NOMO-1 treated with dmso at 0.1 percent for 144 hours (cell line): ENCODE measurements at regions not wholly inside any gene's neighbourhood (a gene's known extent, or its start where the extent isn't known, plus 50 kb on each side); places are given as distances from the start of the nearest gene placed in this dataset.
"Not testable (repeated sequence)": the region's sequence is repeated elsewhere in the genome, so short reads cannot be mapped to it uniquely, and the experiment has no call there.

Experiments used
- DNase-seq: peaks from one replicate; lab custom pipeline; 2025; ENCODE audit not compliant: unreplicated experiment; lab: John Stamatoyannopoulos, UW

- no peak for DNase-seq
Measured at GRCh38 chr6:85037221-85037620, 272.8 kb upstream of the TBX18 start.

DNA sequence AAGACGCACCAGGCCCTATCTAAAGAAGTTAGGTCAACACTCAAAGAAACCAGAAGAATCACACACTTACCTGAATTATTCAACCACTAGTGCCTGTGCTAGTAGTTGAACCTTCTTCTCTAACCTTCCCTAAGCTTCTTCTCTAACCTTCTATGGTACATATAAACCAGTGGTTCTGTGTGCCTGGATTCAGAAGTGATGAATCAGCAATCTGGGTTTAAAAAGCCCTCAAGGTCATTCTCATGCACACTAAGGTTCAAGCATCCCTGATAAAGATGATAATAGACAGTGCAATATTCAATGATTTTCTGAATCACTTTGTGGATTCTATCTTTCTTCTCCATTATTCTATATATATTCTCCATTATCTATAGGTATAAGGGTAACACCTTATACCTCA is 271.4 kb upstream of the TBX18 start:
- no peak for DNase-seq

- no peak for DNase-seq
Measured at GRCh38 chr6:85033547-85033946, 269.1 kb upstream of the TBX18 start.

DNA sequence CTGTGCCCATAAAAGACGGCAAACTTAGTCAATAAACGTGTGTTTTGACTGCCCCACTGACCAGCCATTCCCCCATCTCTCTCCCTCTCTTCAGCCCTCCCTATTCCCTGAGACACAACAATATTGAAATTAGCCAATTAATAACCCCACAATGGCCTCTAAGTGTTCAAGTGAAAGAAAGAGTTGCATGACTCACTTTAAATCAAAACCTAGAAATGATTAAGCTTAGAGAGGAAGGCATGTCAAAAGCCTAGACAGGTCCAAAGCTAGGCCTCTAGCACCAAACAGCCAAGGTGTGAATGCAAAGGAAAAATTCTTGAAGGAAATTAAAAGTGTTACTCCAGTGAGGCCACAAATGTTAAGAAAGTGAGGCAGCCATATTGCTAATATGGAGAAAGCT is 261.6 kb upstream of the TBX18 start:
- DNase-seq = no peak

DNA sequence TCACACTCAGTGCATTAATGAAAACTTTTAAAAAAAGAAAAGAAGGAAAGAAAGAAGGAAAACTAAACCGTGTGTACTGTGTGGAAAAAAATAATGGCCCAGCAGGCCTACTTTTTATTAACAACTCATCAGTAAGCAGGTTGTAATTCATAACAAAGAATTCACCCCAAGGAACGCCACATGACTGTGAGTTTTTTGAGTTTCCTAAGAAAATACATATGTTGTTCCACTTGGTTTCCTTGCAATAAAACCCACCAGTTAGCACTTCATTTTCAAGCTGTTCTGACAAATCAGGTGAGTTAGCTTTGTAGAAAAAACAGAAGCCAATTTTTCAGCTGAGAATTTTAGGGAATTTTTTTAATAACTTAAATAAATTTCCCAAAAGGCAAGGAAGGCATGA is 259.3 kb upstream of the TBX18 start:
- DNase-seq = no peak

DNA sequence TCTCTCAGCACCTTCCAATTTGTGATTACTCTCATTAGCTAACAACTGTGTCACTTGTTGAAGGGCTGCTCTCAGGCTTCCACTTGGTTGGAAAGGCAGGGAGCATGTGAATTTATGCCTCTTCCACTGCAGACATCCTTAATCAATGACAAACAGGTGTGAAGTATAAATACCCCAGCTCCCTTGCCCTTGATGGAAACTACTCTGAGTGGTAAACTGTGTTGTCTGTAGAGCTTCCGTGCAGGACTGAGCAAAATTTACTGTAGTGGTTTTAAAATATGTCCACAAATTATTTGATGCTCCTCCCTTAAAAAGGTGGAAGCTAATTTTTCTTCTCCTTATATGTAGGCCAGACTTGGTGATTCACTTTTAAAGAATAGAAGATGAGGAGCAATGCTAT is 253.0 kb upstream of the TBX18 start:
- DNase-seq = no peak

DNA sequence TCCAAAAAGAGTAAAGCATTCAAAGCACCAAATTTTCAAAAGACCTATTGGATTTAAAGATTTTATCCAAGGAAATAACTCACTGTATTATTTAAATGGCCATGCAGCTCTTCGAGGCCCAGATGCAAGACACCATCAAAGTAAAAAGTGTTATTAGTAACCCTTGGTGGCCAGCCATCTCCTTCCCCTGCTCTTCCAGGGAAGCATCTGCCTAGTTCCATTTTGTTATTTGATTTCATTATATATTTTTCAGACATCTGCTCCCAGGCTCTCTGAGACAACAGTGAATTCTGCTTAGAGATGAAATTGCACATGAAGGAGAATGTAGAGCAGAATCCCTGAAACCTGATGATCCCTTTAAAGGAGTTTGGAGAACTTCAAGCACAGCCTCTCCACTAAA is 252.3 kb upstream of the TBX18 start:
- DNase-seq = no peak

DNA sequence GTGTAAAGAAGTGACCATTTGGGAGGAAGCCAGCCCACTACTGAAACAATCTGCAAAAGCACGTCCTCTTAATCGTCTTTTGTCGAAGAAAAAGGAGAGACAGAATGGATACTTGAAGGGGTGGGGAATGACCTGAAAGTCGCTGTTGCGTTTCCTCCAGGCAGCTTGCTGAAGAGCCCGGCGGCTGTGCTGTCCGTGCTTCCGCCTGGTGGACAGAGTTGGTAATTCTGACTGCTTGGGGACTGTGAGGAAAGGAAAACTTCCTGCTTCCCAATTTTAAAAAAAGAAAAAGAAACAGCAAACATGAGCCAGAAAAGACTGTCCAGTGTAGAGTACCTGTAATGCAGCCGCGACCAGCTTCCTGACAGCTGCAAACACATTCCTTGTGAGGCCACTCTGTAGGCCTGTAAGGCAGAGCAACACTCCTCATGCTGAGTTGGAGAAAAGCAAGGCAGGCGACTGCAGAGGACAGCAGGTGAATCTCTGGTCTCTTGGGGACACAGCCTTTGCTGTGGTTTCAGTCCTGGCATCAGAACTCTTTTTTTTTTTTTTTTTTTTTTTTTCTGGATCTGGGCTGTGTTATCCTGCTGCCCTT is 251.1 kb upstream of the TBX18 start:
- DNase-seq = peak; percentile 10

GRCh38 chr6:85010865-85011264 is 246.5 kb upstream of the TBX18 start:
- no peak for DNase-seq

DNA sequence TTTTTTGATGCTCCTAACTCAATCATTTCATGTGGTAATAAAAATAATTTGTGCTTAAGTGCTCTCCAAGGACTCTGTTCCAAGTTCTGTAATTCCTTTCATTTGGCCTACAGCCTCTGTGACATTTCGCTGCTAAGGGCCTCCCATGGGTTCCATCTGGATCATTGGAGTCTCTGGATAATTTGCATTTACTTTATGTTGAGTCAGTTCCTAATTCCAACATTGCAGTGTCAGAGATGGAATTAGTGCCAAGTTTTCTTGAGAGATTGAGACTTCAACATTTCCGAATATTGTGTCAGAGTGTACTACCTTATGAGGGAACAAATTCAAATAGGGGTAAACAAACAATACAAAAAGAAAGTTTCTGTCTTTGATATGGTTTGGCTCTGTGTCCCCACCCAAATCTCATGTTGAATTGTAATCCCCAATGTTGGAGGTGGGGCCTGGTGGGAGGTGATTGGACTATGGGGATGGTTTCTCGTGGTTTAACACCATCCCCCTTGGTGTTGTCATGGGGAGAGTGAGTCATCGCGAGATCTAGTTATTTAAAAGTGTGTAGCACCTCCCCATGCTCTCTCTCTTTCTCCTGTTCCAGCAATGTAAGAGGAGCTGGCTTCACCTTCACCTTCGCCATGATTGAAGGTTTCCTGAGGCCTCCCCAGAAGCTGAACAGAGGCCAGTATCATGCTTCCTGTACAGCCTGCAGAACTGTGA is 244.1 kb upstream of the TBX18 start:
- no peak for DNase-seq

GRCh38 chr6:85006362-85006761 is 242.0 kb upstream of the TBX18 start:
- DNase-seq = no peak

DNA sequence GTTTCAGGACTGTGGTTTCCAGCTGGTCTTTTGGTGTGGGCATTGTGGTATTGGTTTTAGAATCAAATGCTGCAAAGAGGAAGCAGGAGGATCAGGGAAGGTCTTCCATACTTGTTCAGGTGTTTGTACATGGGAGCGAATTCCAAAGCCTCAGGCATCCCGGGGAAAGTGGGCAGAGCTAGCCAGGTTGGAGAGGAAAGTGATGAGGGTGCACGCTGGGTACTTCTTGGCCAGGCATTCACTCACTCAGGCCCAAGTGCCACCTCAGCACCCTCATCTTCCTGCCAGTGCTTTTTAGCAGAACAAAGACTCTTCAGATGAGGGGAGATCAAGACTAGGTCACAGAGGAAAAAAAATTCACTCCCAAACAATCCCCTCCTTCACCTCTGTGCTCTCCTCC is 241.1 kb upstream of the TBX18 start:
- DNase-seq = no peak

- DNase-seq = no peak
Measured at GRCh38 chr6:85004361-85004995, 240.1 kb upstream of the TBX18 start.

- no peak for DNase-seq
Measured at GRCh38 chr6:85002847-85003246, 238.4 kb upstream of the TBX18 start.

GRCh38 chr6:85000001-85000400 is 235.6 kb upstream of the TBX18 start:
- no peak for DNase-seq

DNA sequence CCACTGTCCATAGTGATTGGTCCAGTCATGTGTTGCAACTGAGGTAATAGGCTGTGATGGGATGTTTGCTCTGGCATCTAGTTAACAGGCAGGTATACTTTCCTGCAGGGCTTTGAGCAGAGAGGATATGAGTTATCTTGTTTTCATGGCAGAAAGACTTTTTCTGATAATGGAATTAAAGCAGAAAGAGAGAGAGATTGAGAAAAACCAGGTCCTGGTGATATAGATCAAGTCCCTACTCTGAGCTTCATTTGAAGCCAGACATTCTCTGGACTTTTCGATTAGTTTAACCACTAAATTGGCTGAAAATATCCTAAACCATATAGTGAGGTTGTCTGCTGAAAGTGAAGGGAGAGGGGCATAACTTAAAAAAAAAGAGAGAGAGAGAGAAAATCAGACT is 233.8 kb upstream of the TBX18 start:
- DNase-seq = no peak

- not testable (repeated sequence) for DNase-seq
Measured at GRCh38 chr6:84988766-84989165, 224.4 kb upstream of the TBX18 start.

- DNase-seq = not testable (repeated sequence)
Measured at GRCh38 chr6:84985490-84985889, 221.1 kb upstream of the TBX18 start.

- DNase-seq = no peak
Measured at GRCh38 chr6:84979541-84979940, 215.1 kb upstream of the TBX18 start.

GRCh38 chr6:84977363-84977705 is 212.9 kb upstream of the TBX18 start:
- no peak for DNase-seq

GRCh38 chr6:84976526-84977362 is 212.3 kb upstream of the TBX18 start:
- no peak for DNase-seq

- no peak for DNase-seq
Measured at GRCh38 chr6:84975316-84975715, 210.9 kb upstream of the TBX18 start.
